Stimulated activated CD4-positive, alpha-beta T cell treated with anti-CD3 and anti-CD28 coated beads, Interleukin-4, amount 100 ng/mL, for 4 hours (primary cell): ENCODE measurements at regions not wholly inside any gene's neighbourhood (a gene's known extent, or its start where the extent isn't known, plus 50 kb on each side); places are given as distances from the start of the nearest gene placed in this dataset.
"Not testable (repeated sequence)": the region's sequence is repeated elsewhere in the genome, so short reads cannot be mapped to it uniquely, and the experiment has no call there.

ENCODE experiments used
- DNase-seq, 2 experiments: peaks; one replicate each; pipeline ENCODE4 v3.0.0-alpha.2; 2020

GRCh38 chr2:84040281-84040680 is 418.8 kb downstream of the SUCLG1 start:
- no peak for DNase-seq

GRCh38 chr2:84038866-84039265 is 420.2 kb downstream of the SUCLG1 start:
- DNase-seq: no peak

- DNase-seq: no peak
Observed at GRCh38 chr2:84033347-84033974, 425.6 kb downstream of the SUCLG1 start.

GRCh38 chr2:84031312-84032050 is 427.6 kb downstream of the SUCLG1 start:
- DNase-seq: no peak

GRCh38 chr2:84029903-84030575 is 429.0 kb downstream of the SUCLG1 start:
- no peak for DNase-seq

- no peak for DNase-seq
Observed at GRCh38 chr2:84026818-84027217, 432.3 kb downstream of the SUCLG1 start.

- DNase-seq: no peak
Observed at GRCh38 chr2:84022810-84023431, 436.2 kb downstream of the SUCLG1 start.

GRCh38 chr2:84017010-84017409 is 442.1 kb downstream of the SUCLG1 start:
- DNase-seq: no peak

- no peak for DNase-seq
Observed at GRCh38 chr2:84016183-84016582, 442.9 kb downstream of the SUCLG1 start.

GRCh38 chr2:83997889-83998288 is 461.2 kb downstream of the SUCLG1 start:
- no peak for DNase-seq

- DNase-seq: no peak
Observed at GRCh38 chr2:83994633-83995179, 464.4 kb downstream of the SUCLG1 start.

GRCh38 chr2:83993873-83994632 is 465.0 kb downstream of the SUCLG1 start:
- no peak for DNase-seq

GRCh38 chr2:83991992-83992391 is 467.1 kb downstream of the SUCLG1 start:
- no peak for DNase-seq

- DNase-seq: no peak
Observed at GRCh38 chr2:83990636-83991035, 468.4 kb downstream of the SUCLG1 start.

GRCh38 chr2:83976628-83977027 is 482.5 kb downstream of the SUCLG1 start:
- DNase-seq: not testable (repeated sequence)

GRCh38 chr2:83972128-83972527 is 487.0 kb downstream of the SUCLG1 start:
- no peak for DNase-seq

- DNase-seq: no peak
Observed at GRCh38 chr2:83971547-83971946, 487.5 kb downstream of the SUCLG1 start.

- DNase-seq: no peak
Observed at GRCh38 chr2:83970217-83970929, 488.7 kb downstream of the SUCLG1 start.

- no peak for DNase-seq
Observed at GRCh38 chr2:83969085-83969484, 490.0 kb downstream of the SUCLG1 start.

- no peak for DNase-seq
Observed at GRCh38 chr2:83967854-83968253, 491.2 kb downstream of the SUCLG1 start.

- not testable (repeated sequence) for DNase-seq
Observed at GRCh38 chr2:83966946-83967345, 492.1 kb downstream of the SUCLG1 start.

GRCh38 chr2:83961512-83961911 is 497.6 kb downstream of the SUCLG1 start:
- no peak for DNase-seq
